Neural cell (in vitro differentiated cells): ENCODE measurements at regions not wholly inside any gene's neighbourhood (a gene's known extent, or its start where the extent isn't known, plus 50 kb on each side); places are given as distances from the start of the nearest gene placed in this dataset.

Experiments used
- H2AFZ ChIP-seq: fragments of 200-600, 300-800 bp; sonication (generic), shearing (Covaris generic); 2 replicates; pipeline ENCODE4 v1.6.0; 2014; ENCODE audit warnings: low read depth, mild to moderate bottlenecking, antibody characterized with exemption, low read length, moderate library complexity
- H3F3A ChIP-seq: fragments of 200-600 bp; shearing (Covaris generic); 2 replicates; pipeline ENCODE4 v1.6.1; 2016; ENCODE audit warnings: mild to moderate bottlenecking, moderate library complexity, mixed read lengths, antibody characterized with exemption, low read length; ENCODE audit not compliant: insufficient read depth, poor library complexity, severe bottlenecking
- H3K27ac ChIP-seq: fragments of 200-600, 300-800 bp; sonication (generic), shearing (Covaris generic); 2 replicates; pipeline ENCODE4 v1.5.1; 2014; ENCODE audit warnings: mild to moderate bottlenecking, low read length, moderate library complexity
- H3K27me3 ChIP-seq: fragments of 300-800, 200-600 bp; sonication (generic), shearing (Covaris generic); 2 replicates; pipeline ENCODE4 v1.6.0; 2014; ENCODE audit warnings: mild to moderate bottlenecking, low read depth, low read length, moderate library complexity; ENCODE audit not compliant: insufficient read depth
- H3K36me3 ChIP-seq: fragments of 300-800, 200-600 bp; sonication (generic), shearing (Covaris generic); 2 replicates; pipeline ENCODE4 v1.5.1; 2014; ENCODE audit warnings: mild to moderate bottlenecking, antibody characterized with exemption, low read length, moderate library complexity; ENCODE audit not compliant: insufficient read depth
- H3K4me2 ChIP-seq: fragments of 300-800, 200-600 bp; sonication (generic), shearing (Covaris generic); 2 replicates; pipeline ENCODE4 v1.6.0; 2014; ENCODE audit warnings: mild to moderate bottlenecking, low read length
- H3K4me3 ChIP-seq: fragments of 300-800, 200-600 bp; sonication (generic), shearing (Covaris generic); 2 replicates; pipeline ENCODE4 v1.5.1; 2014; ENCODE audit warnings: mild to moderate bottlenecking, low read length, moderate library complexity
- H3K79me2 ChIP-seq: fragments of 200-600 bp; shearing (Covaris generic); replicated peaks from 2 replicates; pipeline ENCODE4 v1.6.0; 2014; ENCODE audit warnings: mild to moderate bottlenecking, low read length, moderate library complexity; ENCODE audit not compliant: insufficient read depth
- H3K9ac ChIP-seq: fragments of 300-800, 200-600 bp; sonication (generic), shearing (Covaris generic); 2 replicates; pipeline ENCODE4 v1.6.1; 2016; ENCODE audit warnings: mild to moderate bottlenecking, low read length, mixed read lengths
- H3K9me2 ChIP-seq: fragments of 200-600 bp; shearing (Covaris generic); 2 replicates; pipeline ENCODE4 v1.6.1; 2016; ENCODE audit warnings: mild to moderate bottlenecking, low read length, mixed read lengths; ENCODE audit not compliant: insufficient read depth
- H3K9me3 ChIP-seq: fragments of 200-600, 300-800 bp; sonication (generic), shearing (Covaris generic); 2 replicates; pipeline ENCODE4 v1.6.1; 2016; ENCODE audit warnings: mild to moderate bottlenecking, mixed run types, low read length, moderate library complexity, mixed read lengths
- H4K20me1 ChIP-seq: fragments of 200-600 bp; shearing (Covaris generic); 2 replicates; pipeline ENCODE4 v1.6.1; 2016; ENCODE audit warnings: mild to moderate bottlenecking, mixed run types; ENCODE audit not compliant: insufficient read depth
- CTCF ChIP-seq: fragments of 450-650 bp; IDR thresholded peaks from 2 replicates; pipeline ENCODE4 v1.5.1; 2014; ENCODE audit warnings: antibody characterized with exemption, mild to moderate bottlenecking, moderate library complexity; ENCODE audit not compliant: poor library complexity, severe bottlenecking
- EP300 ChIP-seq: fragments of 450-650 bp; conservative IDR thresholded peaks from 2 replicates; pipeline ENCODE4 v1.6.1; 2014; ENCODE audit warnings: antibody characterized with exemption, mild to moderate bottlenecking, moderate library complexity; ENCODE audit not compliant: poor library complexity, severe bottlenecking
- EZH2 ChIP-seq: fragments of 200-600, 300-800 bp; shearing (Covaris generic), sonication (generic); IDR thresholded peaks from 2 replicates; pipeline ENCODE4 v1.6.1; 2014; ENCODE audit warnings: antibody characterized with exemption, low read length, borderline replicate concordance, mild to moderate bottlenecking; ENCODE audit not compliant: insufficient read depth, poor library complexity, severe bottlenecking
- MXI1 ChIP-seq: fragments of 450-650 bp; conservative IDR thresholded peaks from 2 replicates; pipeline ENCODE4 v1.6.1; 2014; ENCODE audit warnings: antibody characterized with exemption, mild to moderate bottlenecking; ENCODE audit not compliant: poor library complexity, severe bottlenecking
- POLR2AphosphoS5 ChIP-seq: IDR thresholded peaks from 2 replicates; pipeline ENCODE4 v1.6.1; 2012
- RAD21 ChIP-seq: fragments of 450-650 bp; conservative IDR thresholded peaks from 2 replicates; pipeline ENCODE4 v1.6.1; 2014; ENCODE audit warnings: antibody characterized with exemption, mild to moderate bottlenecking, moderate library complexity
- REST ChIP-seq: IDR thresholded peaks from 2 replicates; pipeline ENCODE4 v1.6.1; 2012; ENCODE audit warnings: borderline replicate concordance
- SMC3 ChIP-seq: fragments of 450-650 bp; conservative IDR thresholded peaks from 2 replicates; pipeline ENCODE4 v1.6.1; 2014; ENCODE audit warnings: antibody characterized with exemption, mild to moderate bottlenecking, moderate library complexity; ENCODE audit not compliant: poor library complexity
- TAF1 ChIP-seq: IDR thresholded peaks from 2 replicates; pipeline ENCODE4 v1.6.1; 2012; ENCODE audit warnings: low read depth

DNA sequence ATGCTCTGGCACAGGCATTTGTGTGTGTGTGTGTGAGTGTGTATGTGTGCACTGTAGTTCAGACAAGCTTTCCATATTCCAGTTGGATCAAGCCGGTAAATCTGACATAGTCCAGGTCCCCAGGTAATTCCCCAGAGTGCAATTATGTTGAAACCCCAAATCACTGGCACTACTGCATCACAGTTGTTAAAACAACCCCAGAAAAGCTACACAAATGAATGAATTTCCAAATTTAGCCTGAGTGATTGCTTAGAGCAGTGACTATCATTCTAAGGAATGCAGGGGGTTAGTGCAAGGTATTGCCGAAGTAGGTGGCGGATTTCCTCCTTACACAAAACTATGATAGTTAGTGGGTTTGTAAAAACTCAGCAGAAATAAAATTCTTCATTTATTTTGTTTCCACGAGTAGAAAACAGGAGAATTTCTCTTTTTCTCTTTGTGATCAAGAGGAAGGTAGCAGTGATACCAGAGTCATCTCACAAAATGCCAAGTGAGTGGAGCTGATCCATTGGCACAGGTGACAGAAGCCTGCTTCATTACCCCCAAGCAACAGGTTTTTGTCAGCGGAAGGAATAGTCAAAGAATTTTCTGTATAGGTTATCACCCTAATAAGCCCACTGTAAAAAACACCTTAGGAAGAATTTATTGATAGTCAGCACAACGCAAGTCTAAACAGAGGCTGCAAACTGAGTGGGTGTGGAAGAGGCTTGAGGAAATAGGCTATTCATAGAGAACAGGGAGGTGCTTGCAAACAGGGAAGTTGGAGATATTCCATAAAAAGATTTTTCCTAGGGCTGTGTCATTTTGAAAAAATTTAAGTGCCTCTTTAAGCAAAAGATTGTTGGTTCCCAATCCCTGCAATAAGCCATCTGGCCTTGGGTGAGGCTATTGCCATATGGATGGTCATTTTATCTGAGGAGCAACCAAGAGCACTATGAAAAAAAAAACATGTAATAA, 385.1 kb downstream of the CHSY3 start:
- Histone ChIP-seq H3K9me2 (no peaks in the 10 kb centered on the region), H3K9ac (no peak overlapping the region), H3K4me2 (no peak overlapping the region), H3K36me3 (no peaks in the 10 kb centered on the region), H2AFZ (no peak overlapping the region), H3K27ac (no peak overlapping the region), H3F3A (no peaks in the 10 kb centered on the region), H3K27me3 (no peaks in the 10 kb centered on the region), H3K9me3 (no peaks in the 10 kb centered on the region), H3K4me3 (no peak overlapping the region), H4K20me1 (no peaks in the 10 kb centered on the region), H3K79me2 (no peaks in the 10 kb centered on the region)
- no peak for TF ChIP-seq REST
- no peak for TF ChIP-seq RAD21
- no peak for TF ChIP-seq EZH2
- no peak for TF ChIP-seq SMC3
- no peak for TF ChIP-seq EP300
- no peak for TF ChIP-seq CTCF
- TF ChIP-seq MXI1: no peak
- no peak for TF ChIP-seq TAF1
- no peak for TF ChIP-seq POLR2AphosphoS5

GRCh38 chr5:130287438-130287837, 383.2 kb downstream of the CHSY3 start:
- no peaks in the 10 kb centered on the region for H3K36me3 ChIP-seq
- no peaks in the 10 kb centered on the region for H3K9me2 ChIP-seq
- no peaks in the 10 kb centered on the region for H3K79me2 ChIP-seq
- H3K4me2 ChIP-seq: no peak overlapping the region
- H3F3A ChIP-seq: no peaks in the 10 kb centered on the region
- no peak overlapping the region for H3K4me3 ChIP-seq
- no peak overlapping the region for H2AFZ ChIP-seq
- H3K9ac ChIP-seq: no peak overlapping the region
- TF ChIP-seq POLR2AphosphoS5: no peak
- no peak overlapping the region for H3K27ac ChIP-seq
- H3K27me3 ChIP-seq: no peaks in the 10 kb centered on the region
- no peaks in the 10 kb centered on the region for H3K9me3 ChIP-seq
- no peaks in the 10 kb centered on the region for H4K20me1 ChIP-seq
